COLO668 (cell line): ENCODE measurements at regions not wholly inside any gene's neighbourhood (a gene's known extent, or its start where the extent isn't known, plus 50 kb on each side); places are given as distances from the start of the nearest gene placed in this dataset.

Experiments
- DNase-seq: peaks from one replicate; lab custom pipeline; 2025; ENCODE audit not compliant: unreplicated experiment; lab: John Stamatoyannopoulos, UW

GRCh38 chr7:156487811-156488533 is 152.6 kb upstream of the RNF32 start:
- DNase-seq = no peak

DNA sequence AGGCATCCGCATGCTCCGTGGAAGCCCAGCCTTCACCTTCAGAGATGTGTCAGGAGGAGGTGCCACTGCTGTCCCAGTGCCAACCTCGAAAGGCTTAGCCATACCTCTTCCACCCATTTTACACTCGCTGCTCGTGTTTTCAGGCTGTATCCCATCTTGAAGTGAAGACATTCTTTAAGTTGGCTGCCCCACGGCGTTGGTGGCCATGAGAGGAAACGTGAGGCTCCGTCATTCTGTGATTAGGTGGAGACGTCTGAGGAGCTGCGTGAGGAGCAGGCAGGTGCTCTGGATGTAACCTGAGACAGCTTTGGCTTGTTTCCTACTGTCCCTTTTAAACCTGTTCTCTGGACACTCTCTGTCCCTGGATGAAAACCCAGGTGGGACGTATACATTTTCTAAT is 159.9 kb upstream of the RNF32 start:
- no peak for DNase-seq

- no peak for DNase-seq
Measured at GRCh38 chr7:156479596-156479995, 161.0 kb upstream of the RNF32 start.

- DNase-seq = no peak
Measured at GRCh38 chr7:156478486-156478885, 162.1 kb upstream of the RNF32 start.

- DNase-seq = no peak
Measured at GRCh38 chr7:156475666-156476065, 164.9 kb upstream of the RNF32 start.

DNA sequence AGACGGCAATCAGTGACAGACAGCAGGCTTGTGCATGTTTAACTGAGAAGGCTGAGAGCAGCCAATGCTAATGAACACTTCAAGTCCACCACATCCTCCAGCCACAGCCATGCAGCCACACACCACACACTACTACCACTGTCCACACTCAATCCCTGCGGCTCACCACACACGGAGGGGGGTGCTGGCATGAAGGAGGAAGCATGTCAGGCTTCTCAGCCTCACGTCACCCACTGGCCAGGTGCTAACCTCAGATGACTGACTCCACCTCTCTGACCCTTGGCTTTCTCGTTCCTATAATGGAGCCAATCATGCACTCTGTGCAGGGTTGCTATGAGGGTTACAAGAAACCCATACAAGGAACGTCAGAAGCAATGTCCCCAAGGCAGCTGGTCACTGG is 165.4 kb upstream of the RNF32 start:
- no peak for DNase-seq

DNA sequence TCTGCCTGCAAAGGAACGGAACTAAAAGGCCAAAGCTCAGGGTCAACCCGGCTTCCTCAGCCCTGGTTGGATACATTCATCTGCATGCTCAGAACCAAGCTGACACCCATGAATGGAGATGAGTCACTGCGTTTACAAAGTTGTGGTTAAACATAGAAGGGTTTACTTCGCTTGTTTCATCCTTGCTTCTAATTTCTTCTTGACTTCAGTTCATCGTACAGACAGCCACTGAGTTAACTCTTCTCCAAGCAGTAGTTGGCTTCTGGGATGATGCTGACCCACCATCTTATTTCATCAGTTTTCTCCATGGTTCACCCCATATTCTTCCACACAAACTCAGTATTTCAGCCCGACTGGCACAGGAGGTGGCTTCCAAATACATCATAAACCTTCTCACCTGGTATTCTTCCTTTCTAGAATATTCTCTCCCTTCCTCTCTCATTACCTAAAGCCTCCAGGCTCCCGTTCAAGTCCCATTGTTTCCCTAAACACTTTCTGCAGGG is 166.3 kb upstream of the RNF32 start:
- DNase-seq = no peak

- peak; percentile 44 for DNase-seq
Measured at GRCh38 chr7:156473476-156474240, 166.9 kb upstream of the RNF32 start.

GRCh38 chr7:156472267-156472666 is 168.3 kb upstream of the RNF32 start:
- DNase-seq = no peak

- no peak for DNase-seq
Measured at GRCh38 chr7:156470399-156471320, 169.9 kb upstream of the RNF32 start.

DNA sequence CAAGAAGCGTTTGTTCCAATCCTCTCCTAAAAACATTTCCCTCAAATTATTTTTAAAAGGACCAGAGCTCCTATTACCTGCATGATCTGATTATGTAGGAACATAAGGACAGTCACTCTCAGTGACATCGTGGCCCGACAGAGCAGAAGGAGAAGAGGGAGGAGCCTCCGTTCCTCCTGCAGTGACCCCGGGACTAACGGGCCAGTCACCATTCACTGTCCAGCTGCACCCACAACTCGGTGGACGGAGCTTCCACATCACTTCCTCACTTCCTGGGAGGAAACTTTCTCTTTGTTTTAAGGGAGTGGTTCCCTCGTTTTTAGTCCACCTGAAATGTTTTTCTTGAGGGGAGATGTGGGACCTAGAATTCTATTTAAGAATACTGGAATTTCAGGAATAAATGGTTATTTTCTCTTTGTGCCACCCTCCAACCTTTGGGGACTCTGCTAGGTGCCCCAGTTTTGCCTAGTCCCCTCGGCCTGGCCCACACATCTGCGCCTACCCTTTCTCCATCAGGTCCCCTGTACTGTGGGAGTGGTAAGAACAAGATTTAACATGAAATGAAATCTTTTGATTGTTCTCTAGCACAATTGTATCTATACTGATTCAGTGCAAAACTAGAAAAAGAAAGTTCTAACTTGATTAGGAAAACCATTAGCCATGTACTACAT is 173.5 kb upstream of the RNF32 start:
- DNase-seq = no peak

- DNase-seq = no peak
Measured at GRCh38 chr7:156466272-156466671, 174.3 kb upstream of the RNF32 start.

GRCh38 chr7:156465186-156465585 is 175.4 kb upstream of the RNF32 start:
- DNase-seq = no peak

DNA sequence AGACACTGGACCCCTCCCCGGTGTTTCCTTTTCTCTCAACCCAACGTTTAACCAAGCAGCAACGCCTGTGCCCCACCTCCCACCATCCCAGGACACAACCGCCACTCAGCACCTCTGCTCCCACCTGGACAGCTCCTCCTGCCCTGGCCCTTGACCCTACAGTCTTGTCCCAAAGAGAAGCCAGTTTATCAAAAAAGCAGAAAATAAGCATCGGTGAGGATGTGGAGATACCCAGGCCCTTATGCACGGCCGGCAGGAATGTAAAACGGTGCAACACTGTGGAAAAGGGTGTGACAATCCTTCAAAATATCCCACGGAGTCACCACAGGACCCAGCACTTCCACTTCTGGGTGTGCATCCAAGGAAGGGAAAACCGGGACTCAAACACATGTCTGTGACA is 176.2 kb upstream of the RNF32 start:
- no peak for DNase-seq

DNA sequence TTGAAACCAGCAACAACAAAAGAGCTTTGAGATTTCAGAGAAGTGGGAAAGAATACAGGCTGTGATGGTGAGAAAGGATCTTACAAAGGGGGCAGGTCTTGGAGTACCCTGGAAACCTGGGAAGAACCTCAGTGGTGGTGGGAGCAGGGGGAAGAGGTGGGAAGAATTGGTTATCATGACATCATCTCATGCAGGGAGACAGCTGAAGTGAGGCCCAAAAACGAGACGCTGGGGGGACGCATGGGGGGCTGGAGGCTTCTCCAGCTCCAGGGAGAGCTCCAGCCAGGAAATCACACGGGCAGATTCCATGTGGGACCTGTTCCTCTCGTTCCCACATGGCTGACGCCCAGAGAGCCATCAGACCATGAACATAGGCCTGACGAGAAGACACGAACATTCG is 177.3 kb upstream of the RNF32 start:
- DNase-seq = no peak

GRCh38 chr7:156461881-156462665 is 178.5 kb upstream of the RNF32 start:
- no peak for DNase-seq

DNA sequence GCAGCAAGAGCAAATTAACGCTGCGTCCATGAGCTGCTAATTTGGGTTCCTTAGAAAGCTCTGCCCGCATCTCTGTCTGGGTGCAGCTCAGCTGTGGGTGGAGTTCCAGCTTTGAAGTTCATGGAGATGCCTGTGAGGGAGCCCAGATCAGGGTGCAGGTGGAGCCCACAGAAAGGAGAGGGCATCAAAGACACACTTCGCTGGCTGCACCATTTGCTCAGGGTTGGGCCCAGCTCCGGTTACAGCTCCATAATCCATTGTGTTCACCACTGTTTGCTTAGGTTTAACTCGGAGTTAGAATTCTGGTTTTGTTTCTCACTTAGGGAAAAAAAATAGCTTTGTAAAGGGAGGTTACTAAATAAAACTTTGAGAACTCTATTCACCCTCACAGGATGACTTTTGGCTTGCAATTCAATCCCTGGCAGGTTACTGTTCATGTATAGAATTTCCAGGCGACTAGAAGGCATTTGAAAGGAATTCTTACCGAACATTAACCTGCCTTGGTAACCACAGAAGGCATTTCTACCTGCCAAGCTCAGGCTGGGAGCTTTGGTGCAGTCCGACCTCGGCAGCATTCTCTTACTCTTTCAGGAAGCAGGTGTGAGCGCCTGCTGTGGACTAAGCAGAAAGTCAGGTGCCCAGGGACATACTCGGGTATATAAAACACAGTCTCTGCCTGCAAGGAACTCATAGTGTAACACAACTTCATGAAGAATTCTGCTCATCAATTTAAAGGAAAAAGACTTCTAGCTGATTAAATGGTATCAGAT is 179.5 kb upstream of the RNF32 start:
- peak; percentile 74 for DNase-seq

- no peak for DNase-seq
Measured at GRCh38 chr7:156459582-156459981, 181.0 kb upstream of the RNF32 start.

DNA sequence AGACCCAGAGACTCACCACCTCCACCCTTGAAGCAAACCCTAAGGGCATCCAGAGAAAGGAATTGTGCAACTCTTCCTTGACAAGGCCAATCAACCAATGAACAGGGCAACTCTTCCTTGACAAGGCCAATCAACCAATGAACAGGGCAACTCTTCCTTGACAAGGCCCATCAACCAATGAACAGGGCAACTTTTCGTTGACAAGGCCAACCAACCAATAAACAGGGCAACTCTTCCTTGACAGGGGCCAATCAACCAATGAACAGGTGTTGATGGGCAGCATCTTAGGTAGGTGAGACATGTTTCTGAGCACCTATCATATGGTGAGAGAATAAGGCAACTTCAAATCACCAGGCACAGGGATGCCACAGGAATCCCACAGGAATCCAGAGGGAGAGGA is 181.5 kb upstream of the RNF32 start:
- no peak for DNase-seq
